Small intestine (tissue), 7 donors: ENCODE measurements at regions not wholly inside any gene's neighbourhood (a gene's known extent, or its start where the extent isn't known, plus 50 kb on each side); places are given as distances from the start of the nearest gene placed in this dataset.

Source experiments
- DNase-seq, 2 donors: peaks; one replicate each; pipeline versions ENCODE4 v3.0.0 to v3.0.0-alpha.2; 2013
- FAIRE-seq: peaks from 2 replicates; lab custom pipeline; 2012; peaks lifted over from hg19 to GRCh38; lab: Jason Lieb, UNC
- H3K27ac ChIP-seq, 3 donors: one replicate each; pipeline ENCODE4 v1.5.1; 2013; ENCODE audit warnings: low read length in 2 of 3, mild to moderate bottlenecking in 2 of 3, control low read depth in 1 of 3, inconsistent platforms in 1 of 3, low read depth in 1 of 3, moderate library complexity in 1 of 3
- H3K27me3 ChIP-seq, 3 donors: one replicate each; pipeline ENCODE4 v1.6.1; 2013; ENCODE audit warnings: low read length in 3 of 3, inconsistent platforms in 1 of 3; ENCODE audit not compliant: control insufficient read depth in 3 of 3, insufficient read depth in 3 of 3
- H3K36me3 ChIP-seq, 3 donors: one replicate each; pipeline ENCODE4 v1.6.1; 2013; ENCODE audit warnings: low read length in 3 of 3, inconsistent platforms in 1 of 3, low read depth in 1 of 3, mild to moderate bottlenecking in 1 of 3, moderate library complexity in 1 of 3; ENCODE audit not compliant: control insufficient read depth in 3 of 3, insufficient read depth in 2 of 3
- H3K4me1 ChIP-seq, 3 donors: one replicate each; pipeline ENCODE4 v1.6.1; 2013; ENCODE audit warnings: low read length in 2 of 3, inconsistent platforms in 1 of 3, low read depth in 1 of 3, mild to moderate bottlenecking in 1 of 3, moderate library complexity in 1 of 3; ENCODE audit not compliant: control insufficient read depth in 3 of 3, insufficient read depth in 2 of 3
- H3K4me3 ChIP-seq, 3 donors: one replicate each; pipeline ENCODE4 v1.5.1; 2013; ENCODE audit warnings: low read length in 3 of 3, control low read depth in 1 of 3, inconsistent platforms in 1 of 3, low read depth in 1 of 3, mild to moderate bottlenecking in 1 of 3, moderate library complexity in 1 of 3
- H3K9me3 ChIP-seq, 2 donors: one replicate each; pipeline ENCODE4 v1.6.1; 2013; ENCODE audit warnings: low read depth in 1 of 2, low read length in 1 of 2; ENCODE audit not compliant: control insufficient read depth in 2 of 2, insufficient read depth in 1 of 2
- WGBS, 3 donors: extraction: QIAGEN DNeasy Blood & Tissue Kit; methylation state at CpG; one replicate each; pipeline ENCODE4 v1.1.7; 2013; 5-methylcytosine and 5-hydroxymethylcytosine counted together
- donor health status: healthy with polysubstance abuse.
- donor health status: control.
- donor health status: control.
- donor health status: Bipolar disorder and iron deficiency.
- donor health status: healthy.

GRCh38 chr1:22196041-22196440, 53.1 kb upstream of the WNT4 start:
- Histone ChIP-seq H3K36me3 (no peaks in the 10 kb centered on the region), H3K9me3 (no peaks in the 10 kb centered on the region), H3K4me3 (no peak overlapping the region), H3K27ac (no peak overlapping the region), H3K4me1 (no peaks in the 10 kb centered on the region), H3K27me3 (peaks cover 0 to 3% (median 0%) of the 10 kb centered on the region in 3 donors)
- WGBS, 3 donors: 78 to 88% (median 79%) methylated on average over 3 of the region's 3 CpGs
- no peak for DNase-seq
- no peak for FAIRE-seq

- FAIRE-seq (no peak), DNase-seq (no peak)
- no peak overlapping the region for H3K27ac ChIP-seq
- H3K27me3 ChIP-seq: peaks cover 0 to 3% (median 0%) of the 10 kb centered on the region in 3 donors
- H3K36me3 ChIP-seq: no peaks in the 10 kb centered on the region
- H3K4me3 ChIP-seq: no peak overlapping the region
- 79 to 86% (median 83%) methylated on average over 6 of the region's 6 CpGs for WGBS, 3 donors
- no peaks in the 10 kb centered on the region for H3K4me1 ChIP-seq
- H3K9me3 ChIP-seq: no peaks in the 10 kb centered on the region
These were observed 53.7 kb upstream of the WNT4 start for GRCh38 chr1:22196641-22197040.

- FAIRE-seq (no peak), DNase-seq (no peak)
- H3K4me1 ChIP-seq: no peaks in the 10 kb centered on the region
- no peaks in the 10 kb centered on the region for H3K36me3 ChIP-seq
- WGBS, 3 donors: 83 to 89% (median 86%) methylated on average over 2 of the region's 2 CpGs
- H3K27ac ChIP-seq: no peak overlapping the region
- no peak overlapping the region for H3K4me3 ChIP-seq
- H3K9me3 ChIP-seq: no peaks in the 10 kb centered on the region
- peaks cover 0 to 3% (median 0%) of the 10 kb centered on the region in 3 donors for H3K27me3 ChIP-seq
These were observed 54.7 kb upstream of the WNT4 start for GRCh38 chr1:22197644-22198043.

- DNase-seq (no peak), FAIRE-seq (no peak)
- Histone ChIP-seq H3K27ac (no peak overlapping the region), H3K4me1 (no peaks in the 10 kb centered on the region), H3K4me3 (no peak overlapping the region), H3K27me3 (peaks cover 0 to 3% (median under 1%) of the 10 kb centered on the region in 3 donors), H3K36me3 (no peaks in the 10 kb centered on the region), H3K9me3 (no peaks in the 10 kb centered on the region)
- WGBS, 3 donors: 26 to 47% (median 39%) methylated on average over 1 of the region's 1 CpG
These were observed 58.1 kb upstream of the WNT4 start for GRCh38 chr1:22201023-22201422.

- peaks cover 0 to 21% (median under 1%) of the 10 kb centered on the region in 3 donors for H3K27me3 ChIP-seq
- FAIRE-seq (no peak), DNase-seq (no peak)
- 75 to 88% (median 82%) methylated on average over 1 of the region's 1 CpG for WGBS, 3 donors
- no peaks in the 10 kb centered on the region for H3K9me3 ChIP-seq
- H3K4me3 ChIP-seq: no peak overlapping the region
- no peaks in the 10 kb centered on the region for H3K4me1 ChIP-seq
- no peaks in the 10 kb centered on the region for H3K36me3 ChIP-seq
- no peak overlapping the region for H3K27ac ChIP-seq
These were observed 60.4 kb upstream of the WNT4 start for GRCh38 chr1:22203335-22203734.

GRCh38 chr1:22204057-22204840, 61.4 kb upstream of the WNT4 start:
- peaks cover 0 to 30% (median 7%) of the 10 kb centered on the region in 3 donors for H3K27me3 ChIP-seq
- H3K9me3 ChIP-seq: no peaks in the 10 kb centered on the region
- 69 to 86% (median 75%) methylated on average over 11 of the region's 11 CpGs for WGBS, 3 donors
- no peak overlapping the region for H3K4me3 ChIP-seq
- DNase-seq (no peak), FAIRE-seq (no peak)
- no peaks in the 10 kb centered on the region for H3K36me3 ChIP-seq
- no peak overlapping the region for H3K27ac ChIP-seq
- no peaks in the 10 kb centered on the region for H3K4me1 ChIP-seq

- 28 to 53% (median 35%) methylated on average over 15 of the region's 15 CpGs for WGBS, 3 donors
- FAIRE-seq (no peak), DNase-seq (no peak)
These were observed 62.4 kb upstream of the WNT4 start for GRCh38 chr1:22204989-22205913.

GRCh38 chr1:22206551-22207125, 63.7 kb upstream of the WNT4 start:
- Histone ChIP-seq H3K4me1 (no peaks in the 10 kb centered on the region), H3K4me3 (no peak overlapping the region), H3K36me3 (no peaks in the 10 kb centered on the region), H3K27ac (no peak overlapping the region), H3K9me3 (no peaks in the 10 kb centered on the region), H3K27me3 (peaks cover 0 to 48% (median 14%) of the 10 kb centered on the region in 3 donors)
- 89 to 92% (median 91%) methylated on average over 6 of the region's 6 CpGs for WGBS, 3 donors
- FAIRE-seq (no peak), DNase-seq (no peak)

More at GRCh38 chr1:22204989-22205913, 62.4 kb upstream of the WNT4 start:
- Histone ChIP-seq H3K36me3 (no peaks in the 10 kb centered on the region), H3K4me1 (no peaks in the 10 kb centered on the region), H3K27ac (no peak overlapping the region), H3K9me3 (no peaks in the 10 kb centered on the region), H3K27me3 (peaks cover 0 to 40% (median 7%) of the 10 kb centered on the region in 3 donors), H3K4me3 (no peak overlapping the region)
